KBM-7 (cell line): ENCODE measurements at regions not wholly inside any gene's neighbourhood (a gene's known extent, or its start where the extent isn't known, plus 50 kb on each side); places are given as distances from the start of the nearest gene placed in this dataset.
"Not testable (repeated sequence)": the region's sequence is repeated elsewhere in the genome, so short reads cannot be mapped to it uniquely, and the experiment has no call there.

Experiments
- DNase-seq: peaks from one replicate; pipeline ENCODE4 v3.0.0-alpha.2; 2015
- in situ Hi-C: fragments of 300-500 bp; cut with MboI; formaldehyde crosslinking; loops from 2 replicates; pipeline ENCODE4 v1.14.3; 2020; ENCODE audit warnings: low sequenced_read_pairs, low pct_unique_long_range_greater_than_20kb, mixed read lengths

DNA sequence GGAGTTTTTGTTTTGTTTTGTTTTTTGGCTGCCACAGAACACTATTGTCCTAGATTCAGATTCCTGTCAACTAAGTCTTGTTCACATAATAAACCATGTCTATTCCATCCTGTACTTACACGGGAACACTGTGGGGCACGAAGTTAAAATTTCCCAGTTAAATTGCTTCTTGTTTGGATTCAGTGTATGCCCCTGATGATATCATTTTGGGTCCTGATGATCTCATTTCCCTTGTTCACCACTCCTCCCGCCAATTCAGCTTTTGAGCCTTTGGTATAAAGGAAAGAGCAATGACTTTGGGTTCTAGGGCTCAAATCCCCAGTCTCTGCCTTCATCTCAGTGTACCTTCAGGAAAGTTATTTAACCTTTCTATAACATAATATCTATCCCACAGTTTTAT is 333.5 kb downstream of the FBXW7 start:
- no peak for DNase-seq
- in situ Hi-C loops: no loop called here

GRCh38 chr4:152200511-152201333 is 335.2 kb downstream of the FBXW7 start:
- DNase-seq: no peak
- in situ Hi-C loops: no loop called here

- in situ Hi-C loops: no loop called here
- DNase-seq: no peak
Measured at GRCh38 chr4:152197211-152197610, 338.7 kb downstream of the FBXW7 start.

DNA sequence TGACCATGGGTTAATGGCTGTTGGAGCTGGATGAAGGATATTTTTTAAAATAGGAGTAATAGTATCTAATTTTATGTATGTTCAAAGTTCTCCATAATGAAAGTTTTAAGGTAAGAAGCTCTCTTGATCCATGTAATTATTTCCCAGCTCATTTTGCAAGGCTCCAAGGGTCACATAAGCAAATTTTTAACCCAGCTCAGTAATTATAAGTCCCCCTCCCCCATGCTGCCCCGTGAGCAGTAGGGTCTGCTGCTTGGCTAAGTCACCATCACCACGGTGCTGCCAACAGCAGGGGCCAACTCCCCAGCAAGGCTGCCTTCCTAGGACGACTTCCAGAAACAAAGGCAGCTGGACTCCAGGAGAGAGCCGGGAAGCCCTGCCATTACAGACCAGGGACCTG is 340.0 kb downstream of the FBXW7 start:
- DNase-seq: no peak
- in situ Hi-C loops: no loop called here

DNA sequence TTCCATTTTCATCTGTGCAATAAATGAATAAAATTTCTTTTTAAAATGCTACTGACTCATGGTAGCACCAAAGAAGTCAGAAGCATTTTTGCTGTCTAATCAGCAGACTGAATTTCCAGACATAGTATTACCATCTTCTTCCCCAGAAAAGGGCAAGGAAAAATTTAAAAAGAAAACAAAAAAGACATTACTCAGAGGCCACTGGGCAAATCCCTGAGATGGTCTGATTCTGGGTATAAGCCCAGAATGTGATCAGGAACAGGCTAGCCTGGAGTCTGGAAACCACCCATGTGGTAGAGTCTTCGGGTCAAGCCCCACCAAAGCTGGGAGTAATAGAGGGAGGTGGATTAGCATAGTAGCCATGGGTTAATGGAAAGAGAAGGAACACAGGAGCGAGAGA is 342.8 kb downstream of the FBXW7 start:
- DNase-seq: no peak
- in situ Hi-C loops: no loop called here

DNA sequence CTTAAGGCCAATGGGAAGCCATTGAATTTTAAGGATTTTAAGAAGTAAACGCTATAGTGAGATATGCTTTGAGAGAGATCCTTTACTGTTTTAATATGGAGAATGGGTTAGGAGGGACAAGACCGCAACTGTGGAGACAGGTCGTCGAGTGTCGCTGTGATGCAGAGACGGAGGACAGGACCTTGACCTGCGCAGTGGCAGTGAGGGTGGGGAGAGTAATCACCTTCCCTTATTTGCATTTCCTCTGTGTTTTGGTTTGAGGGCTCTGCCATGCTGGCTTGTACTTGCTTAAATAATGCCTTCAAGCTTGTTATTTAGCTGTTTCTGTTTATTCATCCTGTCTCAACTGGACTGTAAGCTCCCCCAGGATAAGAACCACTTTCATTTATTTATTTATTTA is 345.0 kb downstream of the FBXW7 start:
- in situ Hi-C loops: no loop called here
- DNase-seq: no peak

DNA sequence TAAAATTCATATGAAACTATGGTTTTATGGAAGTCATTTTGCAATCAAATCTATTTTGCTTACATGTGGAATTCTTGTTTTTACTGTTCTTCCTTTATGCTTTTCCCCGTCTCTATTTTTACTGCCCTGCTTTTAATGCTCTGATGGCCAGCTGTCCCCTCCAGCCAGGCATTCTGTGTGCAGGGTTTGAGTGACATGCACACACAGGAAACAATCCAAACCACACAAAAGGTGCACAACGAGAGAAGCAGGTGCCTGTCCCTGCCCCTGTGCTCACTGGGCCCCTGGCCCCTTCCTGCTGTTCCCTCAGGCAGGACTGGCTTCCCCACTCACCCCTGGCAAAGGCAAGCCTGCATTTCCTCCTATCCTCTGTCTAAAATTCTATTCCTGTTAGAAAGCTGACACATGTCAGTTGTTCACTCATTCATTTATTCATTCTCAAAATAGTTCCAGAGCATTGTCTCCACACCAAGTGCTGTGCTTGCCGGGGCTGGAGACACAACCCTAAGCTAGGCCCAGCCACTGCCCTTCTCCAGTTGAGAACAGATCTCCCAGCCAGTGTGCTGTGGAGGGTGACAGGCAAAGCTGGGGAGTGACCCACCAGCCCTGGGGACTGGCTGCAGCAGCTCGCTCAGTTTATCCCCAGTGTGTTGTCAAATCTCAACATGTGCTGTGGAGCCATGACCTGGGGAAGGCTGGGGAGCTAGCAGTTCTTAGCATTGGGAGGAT is 346.3 kb downstream of the FBXW7 start:
- no peak for DNase-seq
- in situ Hi-C loops: no loop called here

- DNase-seq: no peak
Measured at GRCh38 chr4:152188801-152189200, 347.1 kb downstream of the FBXW7 start.

GRCh38 chr4:152187693-152188092 is 348.2 kb downstream of the FBXW7 start:
- in situ Hi-C loops: no loop called here
- DNase-seq: no peak

More at GRCh38 chr4:152188801-152189200, 347.1 kb downstream of the FBXW7 start:
- in situ Hi-C loops: no loop called here

DNA sequence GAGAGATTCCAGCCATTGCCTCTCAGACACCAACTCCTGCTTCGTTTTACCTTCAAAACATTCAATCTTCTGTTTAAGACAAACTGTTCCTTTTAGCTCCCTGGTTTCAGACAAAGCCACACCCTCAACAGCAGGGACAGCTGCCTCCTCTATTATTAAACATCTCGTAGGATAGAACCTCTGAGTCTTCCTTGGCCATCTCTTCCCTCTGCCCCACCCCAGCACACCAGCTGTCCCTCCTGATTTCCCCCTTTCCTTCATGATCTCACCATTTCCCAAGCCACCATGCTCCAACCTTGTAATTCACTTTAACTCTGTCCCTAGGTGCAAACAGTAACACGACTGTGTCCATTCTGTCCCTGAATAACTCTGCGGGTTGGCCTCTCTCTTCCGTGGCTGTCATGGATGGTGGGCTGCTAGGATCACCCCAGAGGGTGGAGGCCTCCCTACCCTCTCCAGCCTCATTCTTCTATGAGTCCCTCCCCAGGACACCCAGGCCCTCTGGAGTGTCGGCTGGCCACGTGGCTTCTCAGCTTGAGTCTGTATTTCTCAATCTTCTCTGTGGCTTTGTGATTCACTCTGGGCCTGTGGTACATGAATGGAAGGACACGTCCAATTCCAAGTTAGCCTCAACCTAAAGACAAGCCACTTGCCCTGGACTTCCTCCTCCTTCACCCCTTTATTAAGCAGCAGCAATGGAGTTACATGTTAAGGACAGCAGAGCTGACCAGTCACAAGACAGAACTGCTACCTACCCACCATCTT is 349.9 kb downstream of the FBXW7 start:
- DNase-seq: no peak
- in situ Hi-C loops: no loop called here

- DNase-seq: no peak
Measured at GRCh38 chr4:152181150-152181549, 354.7 kb downstream of the FBXW7 start.

DNA sequence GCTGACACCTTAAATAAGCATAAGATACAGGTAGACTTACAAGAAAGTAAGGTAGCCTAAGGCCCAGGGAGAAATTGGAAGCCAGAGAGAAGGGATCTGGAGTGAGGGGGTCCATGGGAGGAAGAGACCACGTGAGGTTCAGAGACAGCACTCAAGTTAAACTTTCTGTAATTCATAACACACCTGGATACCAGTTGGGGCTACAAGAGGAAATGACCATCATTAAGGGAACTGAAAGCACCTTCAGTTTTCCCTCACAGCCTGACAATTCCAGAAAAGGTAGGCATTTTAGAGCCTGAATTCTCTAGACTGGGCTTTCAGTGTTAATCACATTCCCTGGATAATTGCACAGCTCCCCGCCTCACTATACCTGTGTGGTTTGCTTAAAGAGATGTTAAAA is 355.5 kb downstream of the FBXW7 start:
- no peak for DNase-seq
- in situ Hi-C loops: no loop called here

More at GRCh38 chr4:152181150-152181549, 354.7 kb downstream of the FBXW7 start:
- in situ Hi-C loops: no loop called here

DNA sequence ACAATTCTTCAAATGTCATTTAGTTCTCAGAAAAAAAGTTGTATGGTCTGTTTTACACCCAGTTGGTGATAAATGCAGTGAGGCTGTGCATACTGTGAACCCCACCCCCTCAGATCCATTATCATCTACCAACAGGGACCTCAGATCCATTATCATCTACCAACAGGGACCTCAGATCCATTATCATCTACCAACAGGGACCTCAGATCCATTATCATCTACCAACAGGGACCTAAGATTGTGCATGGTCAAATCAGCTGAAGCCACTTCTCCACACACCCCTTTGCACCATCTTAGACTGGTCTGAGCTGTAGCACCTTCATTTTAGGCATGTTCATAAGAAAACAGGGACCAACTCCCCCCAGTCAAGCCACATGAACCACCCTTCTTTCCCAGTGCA is 358.4 kb downstream of the FBXW7 start:
- DNase-seq, in situ Hi-C loops: not testable (repeated sequence)

DNA sequence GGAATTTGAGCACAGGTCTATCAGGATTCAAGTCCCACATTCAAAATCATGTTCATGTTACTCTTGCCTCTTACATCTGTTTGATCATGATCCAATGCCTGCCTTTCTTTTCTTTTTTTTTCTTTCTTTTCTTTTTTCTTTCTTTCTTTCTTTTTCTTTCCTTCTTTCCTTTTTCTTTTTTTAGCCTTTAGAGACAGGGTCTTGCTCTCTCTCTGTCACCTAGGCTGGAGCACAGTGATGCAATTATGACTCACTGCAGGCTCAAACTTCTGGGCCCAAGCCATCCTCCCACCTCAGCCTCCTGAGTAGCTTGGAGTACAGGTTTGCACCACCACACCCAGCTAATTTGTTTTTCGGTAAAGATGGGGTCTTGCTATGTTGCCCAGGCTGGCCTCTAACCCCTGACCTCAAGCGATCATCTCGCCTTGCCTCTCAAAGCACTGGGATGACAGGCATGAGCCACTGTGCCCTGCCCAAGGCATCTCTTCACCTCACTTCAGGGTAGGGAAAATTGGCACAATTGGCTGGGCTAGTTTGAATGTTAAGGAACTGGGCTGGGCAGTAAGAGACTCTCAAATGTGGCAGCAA is 359.2 kb downstream of the FBXW7 start:
- DNase-seq: no peak
- in situ Hi-C loops: no loop called here

DNA sequence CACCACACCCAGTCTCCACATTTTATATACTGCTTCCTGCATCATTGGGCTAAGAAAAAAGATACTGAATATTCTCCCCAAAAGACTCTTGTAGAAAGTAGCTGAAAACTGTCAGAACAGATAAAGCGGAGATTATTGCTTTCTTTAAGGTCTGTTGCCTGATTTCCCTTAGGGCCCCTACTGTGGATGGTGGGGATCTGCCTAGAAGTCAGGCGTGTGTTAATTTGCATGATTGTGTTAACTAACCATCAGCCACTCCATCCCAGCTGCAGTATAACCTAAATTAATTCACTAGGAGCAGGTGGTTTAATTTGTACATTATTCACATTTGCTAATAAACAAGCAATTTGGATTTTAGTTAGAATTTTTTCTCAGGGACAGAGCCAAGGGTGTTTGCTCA is 360.3 kb downstream of the FBXW7 start:
- in situ Hi-C loops: no loop called here
- no peak for DNase-seq

GRCh38 chr4:152172146-152172545 is 363.7 kb downstream of the FBXW7 start:
- in situ Hi-C loops: no loop called here
- DNase-seq: no peak

GRCh38 chr4:152171556-152171955 is 364.3 kb downstream of the FBXW7 start:
- in situ Hi-C loops: no loop called here
- no peak for DNase-seq

GRCh38 chr4:152169683-152170082 is 366.2 kb downstream of the FBXW7 start:
- no peak for DNase-seq
- in situ Hi-C loops: no loop called here

GRCh38 chr4:152168987-152169616 is 366.8 kb downstream of the FBXW7 start:
- DNase-seq: no peak
- in situ Hi-C loops: no loop called here
